DND-41 (cell line): ENCODE measurements at regions not wholly inside any gene's neighbourhood (a gene's known extent, or its start where the extent isn't known, plus 50 kb on each side); places are given as distances from the start of the nearest gene placed in this dataset.

Source experiments
- ATAC-seq: fragments of 200-7000 bp; cut with Tn5 transposase; 3 replicates; pipeline ENCODE4 v1.9.1; 2021; ENCODE audit warnings: low read depth; ENCODE audit not compliant: insufficient read depth
- DNase-seq: peaks from one replicate; pipeline ENCODE4 v3.0.0-alpha.2; 2020
- H2AFZ ChIP-seq: 2 replicates; pipeline ENCODE4 v1.6.0; 2012; ENCODE audit warnings: low read depth, low read length
- H3K27ac ChIP-seq: 2 replicates; pipeline ENCODE4 v1.5.1; 2012; ENCODE audit warnings: low read length, inconsistent platforms
- H3K27me3 ChIP-seq: fragments of 200-600 bp; sonication (generic); 2 replicates; pipeline ENCODE4 v1.6.0; 2012; ENCODE audit warnings: low read length, mild to moderate bottlenecking, inconsistent platforms; ENCODE audit not compliant: insufficient read depth, poor library complexity
- H3K36me3 ChIP-seq: 2 replicates; pipeline ENCODE4 v1.5.1; 2012; ENCODE audit warnings: low read length, inconsistent platforms; ENCODE audit not compliant: insufficient read depth
- H3K4me1 ChIP-seq: 2 replicates; pipeline ENCODE4 v1.5.1; 2012; ENCODE audit warnings: mild to moderate bottlenecking, low read length; ENCODE audit not compliant: insufficient read depth
- H3K4me2 ChIP-seq: 2 replicates; pipeline ENCODE4 v1.6.0; 2012; ENCODE audit warnings: mild to moderate bottlenecking, moderate library complexity, low read length, inconsistent platforms; ENCODE audit not compliant: insufficient read depth
- H3K4me3 ChIP-seq, 2 experiments: fragments of 200-600 bp in 1 of 2; shearing (Covaris generic) in 1 of 2; 2 replicates each; pipeline ENCODE4 v1.5.1; 2012 to 2016; ENCODE audit warnings: inconsistent platforms in 2 of 2, low read length in 2 of 2, mild to moderate bottlenecking in 2 of 2, low read depth in 1 of 2, moderate library complexity in 1 of 2
- H3K79me2 ChIP-seq: 2 replicates; pipeline ENCODE4 v1.6.0; 2012; ENCODE audit warnings: low read length, inconsistent platforms; ENCODE audit not compliant: insufficient read depth
- H3K9ac ChIP-seq: 2 replicates; pipeline ENCODE4 v1.6.0; 2012; ENCODE audit warnings: low read depth, mild to moderate bottlenecking, inconsistent platforms, low read length, moderate library complexity
- H3K9me3 ChIP-seq: 2 replicates; pipeline ENCODE4 v1.5.1; 2012; ENCODE audit warnings: low read length, moderate library complexity, mild to moderate bottlenecking, inconsistent platforms; ENCODE audit not compliant: insufficient read depth, severe bottlenecking
- H4K20me1 ChIP-seq: 2 replicates; pipeline ENCODE4 v1.6.0; 2012; ENCODE audit warnings: low read length; ENCODE audit not compliant: insufficient read depth
- EZH2 ChIP-seq: IDR thresholded peaks from 3 replicates; pipeline ENCODE4 v1.6.1; 2012; ENCODE audit warnings: borderline replicate concordance, low read depth, mild to moderate bottlenecking, moderate library complexity, low read length, inconsistent platforms; ENCODE audit not compliant: severe bottlenecking
- TF ChIP-seq, protein P1 (sequence below): IDR thresholded peaks from 2 replicates; pipeline ENCODE4 v1.5.1; 2012; ENCODE audit warnings: borderline replicate concordance, low read length, moderate library complexity, mild to moderate bottlenecking; ENCODE audit not compliant: poor library complexity, severe bottlenecking; ENCODE audit errors: extremely low read depth

DNA sequence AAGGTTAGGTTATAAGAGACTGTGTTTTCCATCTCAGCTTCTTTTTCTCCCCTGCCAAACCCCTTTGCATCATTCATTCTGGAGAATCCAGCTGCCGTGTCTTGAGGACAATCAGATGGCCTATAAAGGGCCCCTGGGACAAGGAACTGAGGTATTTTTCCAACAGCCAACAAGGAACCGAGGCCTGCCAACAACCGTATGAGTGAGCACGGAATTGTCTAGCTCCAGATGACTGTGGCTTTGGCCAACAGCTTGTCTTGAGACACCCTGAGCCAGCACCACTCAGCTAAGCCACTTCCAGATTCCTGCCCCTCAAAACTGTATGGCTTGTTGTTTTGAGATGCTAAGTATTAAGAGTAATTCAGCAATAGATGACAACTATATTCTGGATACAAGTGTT lies 433.7 kb upstream of the HSF2 start:
- Histone ChIP-seq H3K4me1 (peaks cover 18% of the 10 kb centered on the region), H3K4me2 (no peak overlapping the region), H3K27me3 (no peaks in the 10 kb centered on the region), H3K9me3 (no peaks in the 10 kb centered on the region), H3K36me3 (no peaks in the 10 kb centered on the region), H3K79me2 (no peaks in the 10 kb centered on the region), H3K9ac (no peak overlapping the region), H2AFZ (no peak overlapping the region), H3K4me3 (no peak overlapping the region), H4K20me1 (no peaks in the 10 kb centered on the region), H3K27ac (no peak overlapping the region)
- no peak for TF ChIP-seq EZH2
- TF ChIP-seq, protein P1, sequence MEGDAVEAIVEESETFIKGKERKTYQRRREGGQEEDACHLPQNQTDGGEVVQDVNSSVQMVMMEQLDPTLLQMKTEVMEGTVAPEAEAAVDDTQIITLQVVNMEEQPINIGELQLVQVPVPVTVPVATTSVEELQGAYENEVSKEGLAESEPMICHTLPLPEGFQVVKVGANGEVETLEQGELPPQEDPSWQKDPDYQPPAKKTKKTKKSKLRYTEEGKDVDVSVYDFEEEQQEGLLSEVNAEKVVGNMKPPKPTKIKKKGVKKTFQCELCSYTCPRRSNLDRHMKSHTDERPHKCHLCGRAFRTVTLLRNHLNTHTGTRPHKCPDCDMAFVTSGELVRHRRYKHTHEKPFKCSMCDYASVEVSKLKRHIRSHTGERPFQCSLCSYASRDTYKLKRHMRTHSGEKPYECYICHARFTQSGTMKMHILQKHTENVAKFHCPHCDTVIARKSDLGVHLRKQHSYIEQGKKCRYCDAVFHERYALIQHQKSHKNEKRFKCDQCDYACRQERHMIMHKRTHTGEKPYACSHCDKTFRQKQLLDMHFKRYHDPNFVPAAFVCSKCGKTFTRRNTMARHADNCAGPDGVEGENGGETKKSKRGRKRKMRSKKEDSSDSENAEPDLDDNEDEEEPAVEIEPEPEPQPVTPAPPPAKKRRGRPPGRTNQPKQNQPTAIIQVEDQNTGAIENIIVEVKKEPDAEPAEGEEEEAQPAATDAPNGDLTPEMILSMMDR, result no peak
- no peak for DNase-seq
- ATAC-seq, result no peak

DNA sequence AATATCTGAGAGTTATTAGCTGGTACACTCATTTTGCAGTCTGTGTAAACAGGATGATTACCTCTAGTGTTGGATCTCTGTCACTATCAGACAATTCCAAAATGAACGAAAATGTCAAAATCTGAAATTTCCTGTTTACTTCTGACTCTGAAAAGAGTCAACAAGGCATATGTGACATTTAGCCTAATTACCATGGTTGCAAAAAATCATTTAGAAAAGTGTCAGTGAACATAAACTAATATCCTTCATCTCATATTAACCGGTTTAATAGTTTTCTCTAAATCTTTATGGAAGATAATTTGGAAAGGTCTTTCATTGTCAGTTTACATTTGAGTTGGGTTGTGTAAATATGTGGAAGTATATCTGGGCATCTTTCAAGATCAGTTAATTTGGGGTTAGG lies 431.8 kb upstream of the HSF2 start:
- Histone ChIP-seq H3K4me2 (no peak overlapping the region), H2AFZ (no peak overlapping the region), H3K27ac (no peak overlapping the region), H3K27me3 (no peaks in the 10 kb centered on the region), H3K79me2 (no peaks in the 10 kb centered on the region), H3K9me3 (no peaks in the 10 kb centered on the region), H4K20me1 (no peaks in the 10 kb centered on the region), H3K36me3 (no peaks in the 10 kb centered on the region), H3K9ac (no peak overlapping the region), H3K4me1 (peaks cover 33% of the 10 kb centered on the region), H3K4me3 (no peak overlapping the region)
- no peak for ATAC-seq
- TF ChIP-seq EZH2, result no peak
- TF ChIP-seq, protein P1, result no peak
- DNase-seq, result no peak

- Histone ChIP-seq H2AFZ (no peak overlapping the region), H3K79me2 (no peaks in the 10 kb centered on the region), H3K36me3 (no peaks in the 10 kb centered on the region), H3K27ac (no peak overlapping the region), H3K9me3 (peaks cover 6% of the 10 kb centered on the region), H3K27me3 (no peaks in the 10 kb centered on the region), H4K20me1 (no peaks in the 10 kb centered on the region), H3K4me1 (peaks cover 35% of the 10 kb centered on the region), H3K4me3 (no peak overlapping the region), H3K4me2 (no peak overlapping the region), H3K9ac (no peak overlapping the region)
- no peak for DNase-seq
- no peak for TF ChIP-seq EZH2
- TF ChIP-seq, protein P1, result no peak
- peak; percentile 51; the same call in 1 of the 3 replicates for ATAC-seq
These were observed 427.5 kb upstream of the HSF2 start for GRCh38 chr6:121971931-121972335.

DNA sequence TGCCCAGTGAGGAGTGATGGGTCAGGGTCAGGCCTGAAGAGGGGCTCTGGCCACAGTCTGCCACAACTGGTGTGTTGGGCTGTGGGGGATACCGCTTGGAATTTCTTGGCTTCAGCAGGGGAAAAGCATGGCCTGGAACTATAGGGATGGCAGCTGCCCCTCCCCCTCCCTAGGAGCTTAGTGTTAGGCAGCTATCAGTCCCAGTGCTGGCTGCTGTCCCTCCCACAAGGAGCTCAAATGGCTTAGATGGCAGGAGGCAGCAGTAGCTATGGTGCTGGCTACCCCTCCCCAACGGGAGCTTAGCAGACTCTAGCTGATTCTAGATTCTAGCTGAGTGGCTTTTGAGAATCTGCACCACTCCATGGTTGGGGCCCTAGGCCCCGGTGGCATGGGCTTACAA lies 414.5 kb upstream of the HSF2 start:
- TF ChIP-seq EZH2, result no peak
- TF ChIP-seq, protein P1, result no peak
- ATAC-seq, result no peak
- no peaks in the 10 kb centered on the region for H3K36me3 ChIP-seq
- H2AFZ ChIP-seq, result no peak overlapping the region
- no peaks in the 10 kb centered on the region for H3K27me3 ChIP-seq
- H3K9me3 ChIP-seq, result no peaks in the 10 kb centered on the region
- H3K4me3 ChIP-seq, result no peak overlapping the region
- H3K4me2 ChIP-seq, result no peak overlapping the region
- no peak for DNase-seq
- no peak overlapping the region for H3K27ac ChIP-seq
- no peaks in the 10 kb centered on the region for H3K79me2 ChIP-seq
- H4K20me1 ChIP-seq, result no peaks in the 10 kb centered on the region
- H3K9ac ChIP-seq, result no peak overlapping the region
- H3K4me1 ChIP-seq, result no peaks in the 10 kb centered on the region
